Activated CD4-positive, alpha-beta memory T cell treated with anti-CD3 and anti-CD28 coated beads, Interleukin-2, amount 10 ng/mL, durations not matched to agents 7 days and 5 days (primary cell): ENCODE measurements at regions not wholly inside any gene's neighbourhood (a gene's known extent, or its start where the extent isn't known, plus 50 kb on each side); places are given as distances from the start of the nearest gene placed in this dataset.

Experiments used
- CTCF ChIA-PET: fragments of 350-600 bp; sonication (Branson Sonifier 250); formaldehyde crosslinking; loops from one replicate; lab custom pipeline; 2021; ENCODE audit warnings: antibody characterized with exemption, inconsistent platforms; lab: Charles Lee
- POLR2A ChIA-PET: fragments of 350-600 bp; sonication (Branson Sonifier 250); formaldehyde crosslinking; loops from one replicate; lab custom pipeline; 2021; ENCODE audit warnings: antibody characterized with exemption; lab: Charles Lee
- DNase-seq: peaks from one replicate; pipeline ENCODE4 v3.0.0-alpha.2; 2020
- H3K27ac Mint-ChIP-seq: one replicate; pipeline ENCODE4 v1.8.0; 2021; ENCODE audit warnings: mild to moderate bottlenecking, mixed read lengths
- H3K27me3 Mint-ChIP-seq: one replicate; pipeline ENCODE4 v1.8.0; 2021; ENCODE audit warnings: mixed read lengths
- H3K36me3 Mint-ChIP-seq: one replicate; pipeline ENCODE4 v1.8.0; 2021; ENCODE audit warnings: low read depth, mixed read lengths
- H3K4me1 Mint-ChIP-seq: one replicate; pipeline ENCODE4 v1.8.0; 2021; ENCODE audit warnings: mixed read lengths
- H3K4me3 Mint-ChIP-seq: one replicate; pipeline ENCODE4 v1.8.0; 2021; ENCODE audit warnings: mild to moderate bottlenecking, mixed read lengths
- H3K9me3 Mint-ChIP-seq: one replicate; pipeline ENCODE4 v1.8.0; 2021; ENCODE audit warnings: mixed read lengths

- peaks cover 11% of the 10 kb centered on the region for H3K9me3 Mint-ChIP-seq
- H3K4me3 Mint-ChIP-seq: no peak overlapping the region
- H3K4me1 Mint-ChIP-seq: no peaks in the 10 kb centered on the region
- POLR2A ChIA-PET: no interaction called here
- no peak for DNase-seq
- H3K27ac Mint-ChIP-seq: no peak overlapping the region
- H3K36me3 Mint-ChIP-seq: no peaks in the 10 kb centered on the region
- no peaks in the 10 kb centered on the region for H3K27me3 Mint-ChIP-seq
- CTCF ChIA-PET: no interaction called here
Observed at GRCh38 chr6:120237221-120237620, 887.7 kb upstream of the MAN1A1 start.

- H3K27ac Mint-ChIP-seq: no peak overlapping the region
- H3K36me3 Mint-ChIP-seq: no peaks in the 10 kb centered on the region
- no peak overlapping the region for H3K4me3 Mint-ChIP-seq
- no peaks in the 10 kb centered on the region for H3K4me1 Mint-ChIP-seq
- peaks cover 10% of the 10 kb centered on the region for H3K9me3 Mint-ChIP-seq
- DNase-seq: no peak
- CTCF ChIA-PET: no interaction called here
- H3K27me3 Mint-ChIP-seq: no peaks in the 10 kb centered on the region
- POLR2A ChIA-PET: no interaction called here
Observed at GRCh38 chr6:120230008-120230407, 880.4 kb upstream of the MAN1A1 start.

- no peak overlapping the region for H3K27ac Mint-ChIP-seq
- H3K36me3 Mint-ChIP-seq: no peaks in the 10 kb centered on the region
- ChIA-PET POLR2A (no interaction called here), CTCF (no interaction called here)
- no peak for DNase-seq
- no peaks in the 10 kb centered on the region for H3K27me3 Mint-ChIP-seq
- no peaks in the 10 kb centered on the region for H3K4me1 Mint-ChIP-seq
- no peak overlapping the region for H3K4me3 Mint-ChIP-seq
- peaks cover 6% of the 10 kb centered on the region for H3K9me3 Mint-ChIP-seq
Observed at GRCh38 chr6:120228297-120228696, 878.7 kb upstream of the MAN1A1 start.

GRCh38 chr6:120219339-120219738 is 869.8 kb upstream of the MAN1A1 start:
- Mint-ChIP-seq H3K4me1 (no peaks in the 10 kb centered on the region), H3K9me3 (no peaks in the 10 kb centered on the region), H3K36me3 (no peaks in the 10 kb centered on the region), H3K4me3 (no peak overlapping the region), H3K27ac (no peak overlapping the region), H3K27me3 (no peaks in the 10 kb centered on the region)
- ChIA-PET POLR2A (no interaction called here), CTCF (no interaction called here)
- no peak for DNase-seq

GRCh38 chr6:120214088-120214499 is 864.5 kb upstream of the MAN1A1 start:
- no peaks in the 10 kb centered on the region for H3K4me1 Mint-ChIP-seq
- no peaks in the 10 kb centered on the region for H3K27me3 Mint-ChIP-seq
- H3K36me3 Mint-ChIP-seq: no peaks in the 10 kb centered on the region
- DNase-seq: no peak
- no peak overlapping the region for H3K27ac Mint-ChIP-seq
- ChIA-PET POLR2A (no interaction called here), CTCF (no interaction called here)
- no peak overlapping the region for H3K4me3 Mint-ChIP-seq
- H3K9me3 Mint-ChIP-seq: no peaks in the 10 kb centered on the region

GRCh38 chr6:120211955-120212792 is 862.6 kb upstream of the MAN1A1 start:
- ChIA-PET POLR2A (no interaction called here), CTCF (no interaction called here)
- no peak for DNase-seq
- Mint-ChIP-seq H3K36me3 (no peaks in the 10 kb centered on the region), H3K27ac (no peak overlapping the region), H3K4me3 (no peak overlapping the region), H3K27me3 (no peaks in the 10 kb centered on the region), H3K4me1 (no peaks in the 10 kb centered on the region), H3K9me3 (peaks cover 2% of the 10 kb centered on the region)

- H3K4me3 Mint-ChIP-seq: no peak overlapping the region
- H3K4me1 Mint-ChIP-seq: no peaks in the 10 kb centered on the region
- H3K27me3 Mint-ChIP-seq: no peaks in the 10 kb centered on the region
- DNase-seq: no peak
- ChIA-PET CTCF (no interaction called here), POLR2A (no interaction called here)
- no peaks in the 10 kb centered on the region for H3K9me3 Mint-ChIP-seq
- H3K27ac Mint-ChIP-seq: no peak overlapping the region
- H3K36me3 Mint-ChIP-seq: no peaks in the 10 kb centered on the region
Observed at GRCh38 chr6:120202878-120203277, 853.3 kb upstream of the MAN1A1 start.

- H3K27ac Mint-ChIP-seq: no peak overlapping the region
- H3K36me3 Mint-ChIP-seq: no peaks in the 10 kb centered on the region
- no peaks in the 10 kb centered on the region for H3K27me3 Mint-ChIP-seq
- DNase-seq: no peak
- no peaks in the 10 kb centered on the region for H3K4me1 Mint-ChIP-seq
- H3K9me3 Mint-ChIP-seq: no peaks in the 10 kb centered on the region
- ChIA-PET CTCF (no interaction called here), POLR2A (no interaction called here)
- no peak overlapping the region for H3K4me3 Mint-ChIP-seq
Observed at GRCh38 chr6:120200853-120201252, 851.3 kb upstream of the MAN1A1 start.

- ChIA-PET POLR2A (no interaction called here), CTCF (no interaction called here)
- no peaks in the 10 kb centered on the region for H3K27me3 Mint-ChIP-seq
- H3K36me3 Mint-ChIP-seq: no peaks in the 10 kb centered on the region
- no peak overlapping the region for H3K27ac Mint-ChIP-seq
- H3K4me3 Mint-ChIP-seq: no peak overlapping the region
- no peaks in the 10 kb centered on the region for H3K9me3 Mint-ChIP-seq
- no peak for DNase-seq
- no peaks in the 10 kb centered on the region for H3K4me1 Mint-ChIP-seq
Observed at GRCh38 chr6:120198033-120198432, 848.5 kb upstream of the MAN1A1 start.

- H3K27me3 Mint-ChIP-seq: no peaks in the 10 kb centered on the region
- POLR2A ChIA-PET: no interaction called here
- no peaks in the 10 kb centered on the region for H3K9me3 Mint-ChIP-seq
- no peak overlapping the region for H3K4me3 Mint-ChIP-seq
- no peak for DNase-seq
- H3K27ac Mint-ChIP-seq: no peak overlapping the region
- CTCF ChIA-PET: no interaction called here
- no peaks in the 10 kb centered on the region for H3K4me1 Mint-ChIP-seq
- no peaks in the 10 kb centered on the region for H3K36me3 Mint-ChIP-seq
Observed at GRCh38 chr6:120186080-120186479, 836.5 kb upstream of the MAN1A1 start.

GRCh38 chr6:120173250-120173649 is 823.7 kb upstream of the MAN1A1 start:
- no peaks in the 10 kb centered on the region for H3K9me3 Mint-ChIP-seq
- POLR2A ChIA-PET: no interaction called here
- no peaks in the 10 kb centered on the region for H3K36me3 Mint-ChIP-seq
- H3K27ac Mint-ChIP-seq: no peak overlapping the region
- no peak overlapping the region for H3K4me3 Mint-ChIP-seq
- H3K27me3 Mint-ChIP-seq: no peaks in the 10 kb centered on the region
- DNase-seq: no peak
- no peaks in the 10 kb centered on the region for H3K4me1 Mint-ChIP-seq
- CTCF ChIA-PET: no interaction called here

GRCh38 chr6:120164531-120164930 is 815.0 kb upstream of the MAN1A1 start:
- Mint-ChIP-seq H3K4me3 (no peak overlapping the region), H3K4me1 (no peaks in the 10 kb centered on the region), H3K27me3 (no peaks in the 10 kb centered on the region), H3K27ac (no peak overlapping the region), H3K36me3 (no peaks in the 10 kb centered on the region), H3K9me3 (no peaks in the 10 kb centered on the region)
- ChIA-PET CTCF (no interaction called here), POLR2A (no interaction called here)
- no peak for DNase-seq

- no peak overlapping the region for H3K4me3 Mint-ChIP-seq
- no peak overlapping the region for H3K27ac Mint-ChIP-seq
- ChIA-PET POLR2A (no interaction called here), CTCF (no interaction called here)
- H3K36me3 Mint-ChIP-seq: no peaks in the 10 kb centered on the region
- DNase-seq: no peak
- no peaks in the 10 kb centered on the region for H3K9me3 Mint-ChIP-seq
- H3K27me3 Mint-ChIP-seq: no peaks in the 10 kb centered on the region
- H3K4me1 Mint-ChIP-seq: no peaks in the 10 kb centered on the region
Observed at GRCh38 chr6:120157873-120158272, 808.3 kb upstream of the MAN1A1 start.
